GM19455 (cell line): ENCODE measurements at regions not wholly inside any gene's neighbourhood (a gene's known extent, or its start where the extent isn't known, plus 50 kb on each side); places are given as distances from the start of the nearest gene placed in this dataset.
"Not testable (repeated sequence)": the region's sequence is repeated elsewhere in the genome, so short reads cannot be mapped to it uniquely, and the experiment has no call there.

Experiments
- ATAC-seq: cut with Tn5 transposase; IDR thresholded peaks from one replicate; pipeline ENCODE4 v1.9.1; 2021; ENCODE audit not compliant: unreplicated experiment

GRCh38 chr11:110843053-110843452, 130.8 kb upstream of the ARHGAP20 start:
- ATAC-seq = not testable (repeated sequence)

GRCh38 chr11:110838808-110839207, 126.6 kb upstream of the ARHGAP20 start:
- no peak for ATAC-seq

GRCh38 chr11:110837603-110838002, 125.4 kb upstream of the ARHGAP20 start:
- no peak for ATAC-seq

- ATAC-seq = no peak
Observed at GRCh38 chr11:110835106-110835505, 122.9 kb upstream of the ARHGAP20 start.

GRCh38 chr11:110833033-110833484, 120.8 kb upstream of the ARHGAP20 start:
- no peak for ATAC-seq

GRCh38 chr11:110832539-110832938, 120.3 kb upstream of the ARHGAP20 start:
- no peak for ATAC-seq

GRCh38 chr11:110832080-110832479, 119.8 kb upstream of the ARHGAP20 start:
- ATAC-seq = no peak

GRCh38 chr11:110830747-110831146, 118.5 kb upstream of the ARHGAP20 start:
- ATAC-seq = no peak

- no peak for ATAC-seq
Observed at GRCh38 chr11:110830344-110830743, 118.1 kb upstream of the ARHGAP20 start.

GRCh38 chr11:110829873-110830272, 117.6 kb upstream of the ARHGAP20 start:
- ATAC-seq = no peak

- no peak for ATAC-seq
Observed at GRCh38 chr11:110828086-110828485, 115.8 kb upstream of the ARHGAP20 start.

- no peak for ATAC-seq
Observed at GRCh38 chr11:110827276-110827675, 115.0 kb upstream of the ARHGAP20 start.

GRCh38 chr11:110824912-110825620, 112.8 kb upstream of the ARHGAP20 start:
- ATAC-seq = no peak

GRCh38 chr11:110818032-110818687, 105.9 kb upstream of the ARHGAP20 start:
- ATAC-seq = no peak

GRCh38 chr11:110812086-110812733, 100.0 kb upstream of the ARHGAP20 start:
- ATAC-seq = no peak

GRCh38 chr11:110809417-110810199, 97.4 kb upstream of the ARHGAP20 start:
- no peak for ATAC-seq

- ATAC-seq = no peak
Observed at GRCh38 chr11:110808248-110808647, 96.0 kb upstream of the ARHGAP20 start.

GRCh38 chr11:110807801-110808200, 95.6 kb upstream of the ARHGAP20 start:
- ATAC-seq = no peak

- no peak for ATAC-seq
Observed at GRCh38 chr11:110805756-110806155, 93.5 kb upstream of the ARHGAP20 start.

GRCh38 chr11:110802162-110802561, 89.9 kb upstream of the ARHGAP20 start:
- no peak for ATAC-seq

GRCh38 chr11:110801328-110801727, 89.1 kb upstream of the ARHGAP20 start:
- no peak for ATAC-seq
